Lower leg skin (tissue), 3 donors: ENCODE measurements at regions not wholly inside any gene's neighbourhood (a gene's known extent, or its start where the extent isn't known, plus 50 kb on each side); places are given as distances from the start of the nearest gene placed in this dataset.

Experiments
- CTCF ChIP-seq, 3 donors: fragments of 450-650 bp; IDR thresholded peaks; one replicate each; pipeline ENCODE4 v1.5.1; 2016; ENCODE audit warnings: antibody characterized with exemption in 3 of 3, mild to moderate bottlenecking in 3 of 3, moderate library complexity in 2 of 3
- POLR2A ChIP-seq, 2 donors: fragments of 450-650 bp; IDR thresholded peaks; one replicate each; pipeline ENCODE4 v1.6.1; 2016 to 2017; ENCODE audit warnings: antibody characterized with exemption in 2 of 2, mild to moderate bottlenecking in 1 of 2, moderate library complexity in 1 of 2

GRCh38 chr9:13586587-13587374 lies 307.3 kb upstream of the MPDZ start:
- no peak for TF ChIP-seq POLR2A (IDR thresholded peaks at IDR 0.05)
- no peak for TF ChIP-seq CTCF (IDR thresholded peaks at IDR 0.05)
